ENCODE measurements at regions not wholly inside any gene's neighbourhood (a gene's known extent, or its start where the extent isn't known, plus 50 kb on each side); places are given as distances from the start of the nearest gene placed in this dataset.

DNA sequence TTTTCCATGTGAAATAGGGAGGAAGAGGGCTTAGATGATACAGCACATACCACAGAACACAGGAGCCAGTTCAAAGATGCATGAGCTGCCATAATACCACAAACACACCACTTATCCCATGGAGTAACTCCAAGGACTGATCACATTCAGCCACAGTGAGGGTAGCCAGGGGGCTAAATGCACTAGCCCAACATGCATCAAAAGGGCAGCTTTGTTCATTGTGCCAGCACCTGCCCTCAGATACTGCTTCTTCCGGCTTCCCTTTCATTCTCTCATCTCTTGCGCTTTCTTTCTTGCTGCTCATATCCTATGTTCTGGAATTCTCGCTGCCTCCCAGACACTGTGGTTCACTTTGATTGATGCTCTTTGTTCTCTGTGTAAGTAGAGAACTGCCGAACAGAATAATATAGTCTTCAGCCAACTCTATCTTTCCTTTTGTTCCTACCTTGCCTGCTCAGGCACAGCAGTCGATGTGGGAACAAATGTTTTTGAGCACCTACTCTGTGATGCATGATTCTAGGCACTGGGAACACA lies 50.0 kb upstream of the SYT6 start:
- Histone ChIP-seq H3K9me3 (ENCODE audit: control insufficient read depth in 2 of 2, insufficient read depth in 1 of 2, low read length in 1 of 2) (no peaks in the 10 kb centered on the region), H3K27ac (ENCODE audit: low read depth in 1 of 2, low read length in 1 of 2) (no peak overlapping the region), H3K4me3 (ENCODE audit: low read length in 2 of 2) (no peak overlapping the region), H3K27me3 (ENCODE audit: control insufficient read depth in 2 of 2, insufficient read depth in 1 of 2, low read length in 1 of 2) (peaks cover 3 to 20% of the 10 kb centered on the region in 2 donors), H3K36me3 (ENCODE audit: control insufficient read depth in 2 of 2, insufficient read depth in 2 of 2, low read length in 1 of 2) (no peaks in the 10 kb centered on the region), H3K4me1 (ENCODE audit: control insufficient read depth in 2 of 2, insufficient read depth in 2 of 2, low read length in 2 of 2) (no peaks in the 10 kb centered on the region)
- WGBS, result 80% methylated on average over 5 of the region's 5 CpGs
- no peak for DNase-seq (ENCODE audit: low read depth in 6 of 9, low spot score in 9 of 9)
